Peyer's patch (tissue), 4 donors: ENCODE measurements at regions not wholly inside any gene's neighbourhood (a gene's known extent, or its start where the extent isn't known, plus 50 kb on each side); places are given as distances from the start of the nearest gene placed in this dataset.

Experiments
- DNase-seq, 3 donors: peaks; one replicate each; pipeline ENCODE4 v3.0.0-alpha.2; 2017 to 2019
- H3K27ac ChIP-seq, 4 donors: fragments of 200-600 bp; sonication (generic); one replicate each; pipeline ENCODE4 v1.5.1; 2016 to 2019
- H3K27me3 ChIP-seq, 2 donors: fragments of 200-600 bp; sonication (generic); one replicate each; pipeline ENCODE4 v1.5.1; 2019
- H3K36me3 ChIP-seq, 3 donors: fragments of 200-600 bp; sonication (generic); one replicate each; pipeline ENCODE4 v1.5.1; 2016 to 2019
- H3K4me1 ChIP-seq, 4 donors: fragments of 200-600 bp; sonication (generic); one replicate each; pipeline ENCODE4 v1.5.1; 2016 to 2019
- H3K4me3 ChIP-seq, 4 donors: fragments of 200-600 bp; sonication (generic); 1 replicate in 3 of 4; 2 replicates in 1 of 4; pipeline ENCODE4 v1.5.1; 2016 to 2019; ENCODE audit warnings: mild to moderate bottlenecking in 1 of 4
- H3K9me3 ChIP-seq, 4 donors: fragments of 200-600 bp; sonication (generic); one replicate each; pipeline ENCODE4 v1.5.1; 2016 to 2019; ENCODE audit warnings: mild to moderate bottlenecking in 1 of 4
- CTCF ChIP-seq, 6 experiments: fragments of 450-650 bp in 4 of 6; fragments of 200-600 bp in 2 of 6; sonication (generic) in 1 of 6; IDR thresholded peaks; one replicate each; pipeline ENCODE4 v1.5.1; 2017 to 2019; ENCODE audit warnings: antibody characterized with exemption in 6 of 6, mild to moderate bottlenecking in 3 of 6, moderate library complexity in 1 of 6
- POLR2A ChIP-seq, 2 donors: fragments of 450-650 bp; IDR thresholded peaks; one replicate each; pipeline ENCODE4 v1.5.1; 2017; ENCODE audit warnings: antibody characterized with exemption in 2 of 2, mild to moderate bottlenecking in 2 of 2, moderate library complexity in 2 of 2

GRCh38 chr12:75702477-75703093 is 191.2 kb upstream of the KRR1 start:
- no peaks in the 10 kb centered on the region for H3K9me3 ChIP-seq
- TF ChIP-seq POLR2A (IDR thresholded peaks at IDR 0.05) (no peak), CTCF (IDR thresholded peaks at IDR 0.05) (no peak)
- H3K36me3 ChIP-seq = no peaks in the 10 kb centered on the region
- no peak for DNase-seq
- H3K4me1 ChIP-seq = no peaks in the 10 kb centered on the region
- no peak overlapping the region for H3K27ac ChIP-seq
- H3K4me3 ChIP-seq = no peak overlapping the region
- no peaks in the 10 kb centered on the region for H3K27me3 ChIP-seq

GRCh38 chr12:75701859-75702258 is 190.4 kb upstream of the KRR1 start:
- Histone ChIP-seq H3K27me3 (no peaks in the 10 kb centered on the region), H3K27ac (no peak overlapping the region), H3K4me1 (no peaks in the 10 kb centered on the region), H3K9me3 (no peaks in the 10 kb centered on the region), H3K4me3 (no peak overlapping the region), H3K36me3 (no peaks in the 10 kb centered on the region)
- TF ChIP-seq CTCF (IDR thresholded peaks at IDR 0.05) = no peak
- TF ChIP-seq POLR2A (IDR thresholded peaks at IDR 0.05) = no peak
- DNase-seq = no peak

GRCh38 chr12:75699728-75700496 is 188.5 kb upstream of the KRR1 start:
- no peak for DNase-seq
- H3K36me3 ChIP-seq = no peaks in the 10 kb centered on the region
- TF ChIP-seq POLR2A (IDR thresholded peaks at IDR 0.05) (no peak), CTCF (IDR thresholded peaks at IDR 0.05) (no peak)
- no peak overlapping the region for H3K27ac ChIP-seq
- H3K4me3 ChIP-seq = no peak overlapping the region
- H3K4me1 ChIP-seq = no peaks in the 10 kb centered on the region
- H3K9me3 ChIP-seq = no peaks in the 10 kb centered on the region
- no peaks in the 10 kb centered on the region for H3K27me3 ChIP-seq

GRCh38 chr12:75699251-75699650 is 187.8 kb upstream of the KRR1 start:
- H3K4me3 ChIP-seq = no peak overlapping the region
- H3K4me1 ChIP-seq = no peaks in the 10 kb centered on the region
- TF ChIP-seq POLR2A (IDR thresholded peaks at IDR 0.05) = no peak
- no peak for TF ChIP-seq CTCF (IDR thresholded peaks at IDR 0.05)

GRCh38 chr12:75698052-75698451 is 186.6 kb upstream of the KRR1 start:
- DNase-seq = no peak
- Histone ChIP-seq H3K36me3 (no peaks in the 10 kb centered on the region), H3K4me3 (no peak overlapping the region), H3K27me3 (no peaks in the 10 kb centered on the region), H3K9me3 (no peaks in the 10 kb centered on the region), H3K27ac (no peak overlapping the region), H3K4me1 (no peaks in the 10 kb centered on the region)
- TF ChIP-seq POLR2A (IDR thresholded peaks at IDR 0.05) (no peak), CTCF (IDR thresholded peaks at IDR 0.05) (no peak)

More at GRCh38 chr12:75699251-75699650, 187.8 kb upstream of the KRR1 start:
- H3K9me3 ChIP-seq = no peaks in the 10 kb centered on the region
- no peak overlapping the region for H3K27ac ChIP-seq
- H3K36me3 ChIP-seq = no peaks in the 10 kb centered on the region
- H3K27me3 ChIP-seq = no peaks in the 10 kb centered on the region
- no peak for DNase-seq
